ENCODE measurements at regions not wholly inside any gene's neighbourhood (a gene's known extent, or its start where the extent isn't known, plus 50 kb on each side); places are given as distances from the start of the nearest gene placed in this dataset.

DNA sequence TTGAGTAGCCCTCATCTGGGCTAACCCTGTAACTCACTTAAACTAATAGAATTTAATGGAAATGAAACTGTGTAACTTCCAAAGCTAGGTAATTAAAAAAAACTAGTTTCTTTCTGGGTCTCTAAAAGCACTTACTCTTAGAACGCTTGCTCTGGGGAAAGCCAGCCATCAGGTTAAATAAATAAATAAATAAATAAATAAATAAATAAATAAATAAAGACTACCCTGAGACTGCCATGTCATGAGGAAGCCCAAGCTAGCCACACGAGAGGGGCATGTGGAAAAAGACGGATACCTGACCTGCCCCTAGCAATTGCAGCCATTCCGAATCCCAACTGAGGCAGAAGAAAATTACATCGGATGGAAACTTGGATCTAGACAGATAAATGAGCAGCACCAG lies 51.3 kb upstream of the FER start:
- TF ChIP-seq, protein P1, sequence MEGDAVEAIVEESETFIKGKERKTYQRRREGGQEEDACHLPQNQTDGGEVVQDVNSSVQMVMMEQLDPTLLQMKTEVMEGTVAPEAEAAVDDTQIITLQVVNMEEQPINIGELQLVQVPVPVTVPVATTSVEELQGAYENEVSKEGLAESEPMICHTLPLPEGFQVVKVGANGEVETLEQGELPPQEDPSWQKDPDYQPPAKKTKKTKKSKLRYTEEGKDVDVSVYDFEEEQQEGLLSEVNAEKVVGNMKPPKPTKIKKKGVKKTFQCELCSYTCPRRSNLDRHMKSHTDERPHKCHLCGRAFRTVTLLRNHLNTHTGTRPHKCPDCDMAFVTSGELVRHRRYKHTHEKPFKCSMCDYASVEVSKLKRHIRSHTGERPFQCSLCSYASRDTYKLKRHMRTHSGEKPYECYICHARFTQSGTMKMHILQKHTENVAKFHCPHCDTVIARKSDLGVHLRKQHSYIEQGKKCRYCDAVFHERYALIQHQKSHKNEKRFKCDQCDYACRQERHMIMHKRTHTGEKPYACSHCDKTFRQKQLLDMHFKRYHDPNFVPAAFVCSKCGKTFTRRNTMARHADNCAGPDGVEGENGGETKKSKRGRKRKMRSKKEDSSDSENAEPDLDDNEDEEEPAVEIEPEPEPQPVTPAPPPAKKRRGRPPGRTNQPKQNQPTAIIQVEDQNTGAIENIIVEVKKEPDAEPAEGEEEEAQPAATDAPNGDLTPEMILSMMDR (IDR thresholded peaks at IDR 0.05), result no peak
- no peak for TF ChIP-seq ZFX (IDR thresholded peaks at IDR 0.05; ENCODE audit: borderline replicate concordance)

Data from 22Rv1 (cell line).